H1 (cell line): ENCODE measurements at regions not wholly inside any gene's neighbourhood (a gene's known extent, or its start where the extent isn't known, plus 50 kb on each side); places are given as distances from the start of the nearest gene placed in this dataset.

ENCODE experiments used
- CTCF ChIA-PET: fragments of 300-600 bp; sonication (Branson Sonifier 250); formaldehyde crosslinking; loops from one replicate; lab custom pipeline; 2021; ENCODE audit not compliant: partially characterized antibody; lab: Charles Lee
- POLR2A ChIA-PET: fragments of 300-600 bp; sonication (Branson Sonifier 250); formaldehyde crosslinking; loops from one replicate; lab custom pipeline; 2021; ENCODE audit warnings: inconsistent platforms; ENCODE audit not compliant: partially characterized antibody; lab: Charles Lee
- DNase-seq, 2 experiments: peaks; one replicate each; pipeline versions ENCODE4 v3.0.0 to v3.0.0-alpha.2; 2010 to 2022; ENCODE audit warnings: low spot score in 2 of 2, low read depth in 1 of 2, mixed read lengths in 1 of 2
- FAIRE-seq: peaks from 2 replicates; lab custom pipeline; 2011; peaks lifted over from hg19 to GRCh38; lab: Jason Lieb, UNC
- H2AFZ ChIP-seq: 2 replicates; pipeline ENCODE4 v1.8.1; 2012; ENCODE audit warnings: low read length, inconsistent platforms
- H2AK5ac ChIP-seq: 2 replicates; pipeline ENCODE4 v1.6.1; 2013; ENCODE audit warnings: low read depth, low read length
- H2BK120ac ChIP-seq: replicated peaks from 2 replicates; pipeline ENCODE3; 2013; ENCODE audit warnings: low read depth, low read length, inconsistent platforms
- H2BK12ac ChIP-seq: 2 replicates; pipeline ENCODE4 v1.6.1; 2013; ENCODE audit warnings: low read depth, low read length
- H2BK15ac ChIP-seq: 2 replicates; pipeline ENCODE4 v1.6.1; 2013; ENCODE audit warnings: low read length
- H2BK20ac ChIP-seq: 2 replicates; pipeline ENCODE4 v1.6.1; 2013; ENCODE audit warnings: low read length
- H2BK5ac ChIP-seq: 2 replicates; pipeline ENCODE4 v1.6.1; 2013; ENCODE audit warnings: low read depth, low read length
- H3K14ac ChIP-seq: 2 replicates; pipeline ENCODE4 v1.6.1; 2013; ENCODE audit warnings: inconsistent platforms; ENCODE audit not compliant: insufficient read length
- H3K18ac ChIP-seq: 2 replicates; pipeline ENCODE4 v1.6.1; 2013; ENCODE audit warnings: low read length; ENCODE audit errors: extremely low read depth
- H3K23ac ChIP-seq: 2 replicates; pipeline ENCODE4 v1.6.1; 2013; ENCODE audit warnings: inconsistent platforms; ENCODE audit not compliant: insufficient read length
- H3K23me2 ChIP-seq: 2 replicates; pipeline ENCODE4 v1.6.1; 2013; ENCODE audit warnings: low read depth, low read length
- H3K27ac ChIP-seq: 2 replicates; pipeline ENCODE4 v1.6.1; 2011; ENCODE audit warnings: low read depth, low read length, inconsistent platforms
- H3K27me3 ChIP-seq, 4 experiments: replicated peaks in 1 of 4; 1 replicate in 1 of 4; 2 replicates in 3 of 4; pipeline versions ENCODE4 v1.6.1 to v1.8.1; 2011 to 2013; ENCODE audit warnings: low read length in 3 of 4, mild to moderate bottlenecking in 3 of 4, inconsistent platforms in 2 of 4, mixed read lengths in 2 of 4, moderate library complexity in 1 of 4; ENCODE audit not compliant: control insufficient read depth in 3 of 4, insufficient read depth in 3 of 4; ENCODE audit errors: extremely low read depth in 1 of 4
- H3K36me3 ChIP-seq, 4 experiments: 2 replicates each; pipeline versions ENCODE4 v1.6.1 to v1.8.1; 2011 to 2013; ENCODE audit warnings: mild to moderate bottlenecking in 4 of 4, low read length in 3 of 4, moderate library complexity in 2 of 4, control low read depth in 1 of 4, inconsistent platforms in 1 of 4; ENCODE audit not compliant: insufficient read depth in 4 of 4, control insufficient read depth in 2 of 4
- H3K4ac ChIP-seq: replicated peaks from 2 replicates; pipeline ENCODE3; 2013; ENCODE audit warnings: low read length, low read depth, mixed read lengths, inconsistent platforms; ENCODE audit not compliant: insufficient read length
- H3K4me1 ChIP-seq, 4 experiments: replicated peaks in 1 of 4; 1 replicate in 1 of 4; 2 replicates in 3 of 4; pipeline versions ENCODE4 v1.6.1 to v1.8.1; 2011 to 2013; ENCODE audit warnings: low read length in 3 of 4, inconsistent platforms in 2 of 4, mixed read lengths in 1 of 4; ENCODE audit not compliant: insufficient read depth in 4 of 4, control insufficient read depth in 3 of 4
- H3K4me2 ChIP-seq, 2 experiments: 2 replicates each; pipeline versions ENCODE4 v1.6.1 to v1.8.1; 2011 to 2013; ENCODE audit warnings: low read depth in 2 of 2, low read length in 2 of 2, control low read depth in 1 of 2, inconsistent platforms in 1 of 2, mild to moderate bottlenecking in 1 of 2; ENCODE audit not compliant: insufficient read depth in 1 of 2
- H3K4me3 ChIP-seq, 4 experiments: fragments of 200-600, 300-600 bp in 1 of 4; sonication (generic), shearing (Covaris generic), sonication (Bioruptor Twin) in 1 of 4; 2 replicates each; pipeline versions ENCODE4 v1.5.1 to v1.8.1; 2011 to 2016; ENCODE audit warnings: low read length in 4 of 4, low read depth in 3 of 4, control low read depth in 2 of 4, inconsistent platforms in 2 of 4, mild to moderate bottlenecking in 2 of 4, mixed read lengths in 1 of 4, moderate library complexity in 1 of 4; ENCODE audit not compliant: insufficient read depth in 2 of 4; ENCODE audit errors: extremely low read depth in 1 of 4
- H3K56ac ChIP-seq: replicated peaks from 2 replicates; pipeline ENCODE3; 2013; ENCODE audit warnings: low read depth, mild to moderate bottlenecking, mixed read lengths, low read length, inconsistent platforms; ENCODE audit not compliant: insufficient read length
- H3K79me1 ChIP-seq: 2 replicates; pipeline ENCODE4 v1.6.1; 2013; ENCODE audit warnings: low read depth, low read length, control low read depth
- H3K79me2 ChIP-seq, 2 experiments: 2 replicates each; pipeline versions ENCODE4 v1.6.1 to v1.8.1; 2012 to 2013; ENCODE audit warnings: low read length in 2 of 2, mild to moderate bottlenecking in 2 of 2, inconsistent platforms in 1 of 2; ENCODE audit not compliant: insufficient read depth in 2 of 2, control insufficient read depth in 1 of 2
- H3K9ac ChIP-seq, 4 experiments: replicated peaks in 1 of 4; 1 replicate in 1 of 4; 2 replicates in 3 of 4; pipeline versions ENCODE4 v1.6.1 to v1.8.1; 2011 to 2013; ENCODE audit warnings: low read depth in 3 of 4, low read length in 3 of 4, control low read depth in 2 of 4, mild to moderate bottlenecking in 2 of 4, moderate library complexity in 2 of 4, inconsistent platforms in 1 of 4; ENCODE audit errors: extremely low read depth in 1 of 4
- H3K9me3 ChIP-seq, 2 experiments: 2 replicates each; pipeline versions ENCODE4 v1.6.1 to v1.8.1; 2012 to 2013; ENCODE audit warnings: mild to moderate bottlenecking in 2 of 2, moderate library complexity in 2 of 2, control low read depth in 1 of 2, inconsistent platforms in 1 of 2, low read depth in 1 of 2, low read length in 1 of 2, mixed read lengths in 1 of 2; ENCODE audit not compliant: insufficient read depth in 2 of 2
- H4K20me1 ChIP-seq, 2 experiments: replicated peaks in 1 of 2; 2 replicates each; pipeline versions ENCODE3 to v1.8.1; 2011 to 2013; ENCODE audit warnings: inconsistent platforms in 2 of 2, low read length in 2 of 2, mild to moderate bottlenecking in 1 of 2; ENCODE audit not compliant: insufficient read depth in 2 of 2, control insufficient read depth in 1 of 2
- H4K5ac ChIP-seq: 2 replicates; pipeline ENCODE4 v1.6.1; 2013; ENCODE audit warnings: low read length, low read depth, mixed read lengths, inconsistent platforms; ENCODE audit not compliant: insufficient read length
- H4K8ac ChIP-seq: 2 replicates; pipeline ENCODE4 v1.8.0; 2013; ENCODE audit warnings: mild to moderate bottlenecking, moderate library complexity, low read length, inconsistent platforms; ENCODE audit not compliant: insufficient read depth; ENCODE audit errors: extremely low read depth
- H4K91ac ChIP-seq: replicated peaks from 2 replicates; pipeline ENCODE3; 2013; ENCODE audit warnings: low read length, mixed read lengths, inconsistent platforms; ENCODE audit not compliant: insufficient read length
- BRCA1 ChIP-seq: IDR thresholded peaks from 2 replicates; pipeline ENCODE4 v1.6.1; 2012; ENCODE audit warnings: low read depth, low read length, improper control_type of control experiment
- EP300 ChIP-seq, 2 experiments: IDR thresholded peaks; 1 replicate in 1 of 2; 2 replicates in 1 of 2; pipeline ENCODE4 v1.6.1; 2011 to 2012; ENCODE audit warnings: low read depth in 2 of 2, low read length in 2 of 2, mild to moderate bottlenecking in 2 of 2, borderline replicate concordance in 1 of 2, inconsistent platforms in 1 of 2, moderate library complexity in 1 of 2
- EZH2 ChIP-seq: fragments of 200-600 bp; sonication (generic); IDR thresholded peaks from 2 replicates; pipeline ENCODE4 v1.7.1; 2012; ENCODE audit warnings: low read depth, mild to moderate bottlenecking, moderate library complexity, low read length, inconsistent platforms; ENCODE audit not compliant: severe bottlenecking
- NRF1 ChIP-seq: IDR thresholded peaks from 2 replicates; pipeline ENCODE4 v1.6.1; 2011; ENCODE audit warnings: mild to moderate bottlenecking, low read depth, low read length, improper control_type of control experiment
- SIX5 ChIP-seq: IDR thresholded peaks from 2 replicates; pipeline ENCODE4 v1.6.1; 2011; ENCODE audit warnings: mild to moderate bottlenecking, low read depth, low read length
- SP2 ChIP-seq: IDR thresholded peaks from 2 replicates; pipeline ENCODE4 v1.6.1; 2012; ENCODE audit warnings: mild to moderate bottlenecking, low read length, inconsistent platforms
- ZNF274 ChIP-seq: IDR thresholded peaks from 2 replicates; pipeline ENCODE4 v1.7.0; 2012; ENCODE audit warnings: low read length, borderline replicate concordance; ENCODE audit errors: extremely low read depth
- WGBS, 2 experiments: shearing (Covaris generic) in 1 of 2; methylation state at CpG; one replicate each; pipeline versions ENCODE4 v1.1.6 to v1.1.7; 2013 to 2015; ENCODE audit warnings: low lambda C conversion rate in 2 of 2, mixed read lengths in 2 of 2, inconsistent platforms in 1 of 2, low coverage in 1 of 2, missing lambda C conversion rate in 1 of 2; ENCODE audit not compliant: insufficient replicate concordance in 2 of 2, insufficient coverage in 1 of 2, insufficient read length in 1 of 2; ENCODE audit errors: extremely low coverage in 1 of 2, missing lambda C conversion rate in 1 of 2; 5-methylcytosine and 5-hydroxymethylcytosine counted together

DNA sequence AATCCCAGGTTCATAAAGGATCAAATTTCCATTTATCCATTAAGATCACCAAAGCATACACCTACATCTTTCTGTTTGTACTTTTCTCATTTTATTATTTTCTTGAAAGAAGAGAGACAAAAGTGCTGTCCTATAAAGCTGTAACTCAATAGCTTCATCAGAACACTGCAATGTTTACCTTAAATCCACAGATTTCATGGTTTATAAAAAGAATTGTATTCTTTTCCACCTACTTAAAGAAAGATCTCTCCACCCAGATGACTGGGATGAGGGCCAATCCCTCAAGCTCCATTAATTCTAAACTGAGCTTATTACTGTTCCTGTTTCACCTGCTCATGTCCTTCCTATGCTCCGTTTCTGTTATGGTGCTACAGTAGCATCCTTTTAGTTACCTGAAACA, 470.6 kb downstream of the BCAT1 start:
- no peak for DNase-seq
- no peaks in the 10 kb centered on the region for H4K20me1 ChIP-seq
- no peak overlapping the region for H3K23ac ChIP-seq
- H3K56ac ChIP-seq: no peak overlapping the region
- H2AK5ac ChIP-seq: no peak overlapping the region
- no peak overlapping the region for H3K4me3 ChIP-seq
- H3K18ac ChIP-seq: no peak overlapping the region
- no peak overlapping the region for H2AFZ ChIP-seq
- no peak for FAIRE-seq
- 88% methylated on average over 1 of the region's 1 CpG; no CpG with 5 or more reads in 1 of the 2 experiments for WGBS, 2 experiments
- CTCF ChIA-PET: no interaction called here
- no peaks in the 10 kb centered on the region for H3K27me3 ChIP-seq
- no peak overlapping the region for H3K4me2 ChIP-seq
- no peak overlapping the region for H2BK20ac ChIP-seq
- no peaks in the 10 kb centered on the region for H3K79me1 ChIP-seq
- no peak overlapping the region for H4K91ac ChIP-seq
- no peaks in the 10 kb centered on the region for H3K9me3 ChIP-seq
- H3K27ac ChIP-seq: no peak overlapping the region
- no peaks in the 10 kb centered on the region for H3K23me2 ChIP-seq
- TF ChIP-seq NRF1 (no peak), EP300 (IDR thresholded peaks at IDR 0.05; ENCODE audit: borderline replicate concordance in 1 of 2, low read depth in 2 of 2, low read length in 2 of 2) (no peak), SIX5 (no peak), ZNF274 (no peak), BRCA1 (no peak), SP2 (no peak), EZH2 (no peak)
- TF ChIP-seq, all 59 proteins: peak for 0
- POLR2A ChIA-PET: no interaction called here
- no peaks in the 10 kb centered on the region for H3K36me3 ChIP-seq
- H3K14ac ChIP-seq: no peak overlapping the region
- no peak overlapping the region for H2BK15ac ChIP-seq
- no peak overlapping the region for H2BK120ac ChIP-seq
- no peak overlapping the region for H3K9ac ChIP-seq
- no peak overlapping the region for H4K8ac ChIP-seq
- no peak overlapping the region for H3K4ac ChIP-seq
- no peaks in the 10 kb centered on the region for H3K79me2 ChIP-seq
- H2BK12ac ChIP-seq: no peak overlapping the region
- H2BK5ac ChIP-seq: no peak overlapping the region
- no peaks in the 10 kb centered on the region for H3K4me1 ChIP-seq
- no peak overlapping the region for H4K5ac ChIP-seq
